AG20443 (cell line): ENCODE measurements at regions not wholly inside any gene's neighbourhood (a gene's known extent, or its start where the extent isn't known, plus 50 kb on each side); places are given as distances from the start of the nearest gene placed in this dataset.
"Not testable (repeated sequence)": the region's sequence is repeated elsewhere in the genome, so short reads cannot be mapped to it uniquely, and the experiment has no call there.

Experiments used
- DNase-seq: peaks from one replicate; pipeline ENCODE4 v3.0.0; 2012; ENCODE audit warnings: low spot score, mixed read lengths

- DNase-seq: not testable (repeated sequence)
These were observed 147.5 kb upstream of the SCN7A start for GRCh38 chr2:166641516-166641915.

GRCh38 chr2:166637051-166637450, 143.0 kb upstream of the SCN7A start:
- no peak for DNase-seq

- DNase-seq: no peak
These were observed 140.7 kb upstream of the SCN7A start for GRCh38 chr2:166634706-166635105.

GRCh38 chr2:166632616-166633015, 138.6 kb upstream of the SCN7A start:
- DNase-seq: no peak

- DNase-seq: no peak
These were observed 134.6 kb upstream of the SCN7A start for GRCh38 chr2:166628478-166629136.

- DNase-seq: no peak
These were observed 133.8 kb upstream of the SCN7A start for GRCh38 chr2:166627893-166628292.

GRCh38 chr2:166625670-166626069, 131.6 kb upstream of the SCN7A start:
- DNase-seq: no peak

GRCh38 chr2:166614503-166614902, 120.5 kb upstream of the SCN7A start:
- no peak for DNase-seq

GRCh38 chr2:166614029-166614428, 120.0 kb upstream of the SCN7A start:
- no peak for DNase-seq

- no peak for DNase-seq
These were observed 119.2 kb upstream of the SCN7A start for GRCh38 chr2:166613226-166613625.

- no peak for DNase-seq
These were observed 118.2 kb upstream of the SCN7A start for GRCh38 chr2:166612214-166612613.

GRCh38 chr2:166610913-166611305, 116.9 kb upstream of the SCN7A start:
- no peak for DNase-seq

GRCh38 chr2:166610180-166610912, 116.3 kb upstream of the SCN7A start:
- no peak for DNase-seq

- no peak for DNase-seq
These were observed 115.3 kb upstream of the SCN7A start for GRCh38 chr2:166609183-166609959.

- no peak for DNase-seq
These were observed 113.8 kb upstream of the SCN7A start for GRCh38 chr2:166607880-166608279.

GRCh38 chr2:166593403-166593802, 99.4 kb upstream of the SCN7A start:
- peak; percentile 50 for DNase-seq

GRCh38 chr2:166592750-166593149, 98.7 kb upstream of the SCN7A start:
- no peak for DNase-seq

- DNase-seq: no peak
These were observed 97.2 kb upstream of the SCN7A start for GRCh38 chr2:166591226-166591625.

GRCh38 chr2:166573391-166573790, 79.3 kb upstream of the SCN7A start:
- peak; percentile 25 for DNase-seq

GRCh38 chr2:166572937-166573336, 78.9 kb upstream of the SCN7A start:
- no peak for DNase-seq

GRCh38 chr2:166568409-166568808, 74.4 kb upstream of the SCN7A start:
- no peak for DNase-seq

GRCh38 chr2:166565501-166565900, 71.5 kb upstream of the SCN7A start:
- no peak for DNase-seq

GRCh38 chr2:166563894-166564293, 69.8 kb upstream of the SCN7A start:
- no peak for DNase-seq
